ENCODE measurements at regions not wholly inside any gene's neighbourhood (a gene's known extent, or its start where the extent isn't known, plus 50 kb on each side); places are given as distances from the start of the nearest gene placed in this dataset.

GRCh38 chr5:67816456-67816855 is 399.1 kb upstream of the PIK3R1 start:
- no peak overlapping the region for H3K9ac ChIP-seq
- H3K27me3 ChIP-seq (ENCODE audit: insufficient read depth), result no peaks in the 10 kb centered on the region
- H3K27ac ChIP-seq (ENCODE audit: low read depth in 2 of 2, low read length in 1 of 2), result no peak overlapping the region
- H4K20me1 ChIP-seq (ENCODE audit: insufficient read depth), result no peaks in the 10 kb centered on the region
- H3K9me3 ChIP-seq, result no peaks in the 10 kb centered on the region
- H3K4me3 ChIP-seq (ENCODE audit: low read depth in 2 of 2, low read length in 1 of 2), result no peak overlapping the region
- no peak for DNase-seq
- no peaks in the 10 kb centered on the region for H3K36me3 ChIP-seq (replicated peaks in 1 of 2; ENCODE audit: control insufficient read depth in 1 of 2, insufficient read depth in 2 of 2, low read length in 1 of 2)
- no peak overlapping the region for H3K4me2 ChIP-seq
- ChIA-PET CTCF (interaction anchor here (0.9 kb wide), 1 partner anchor 15 kb away, joined by 3 read pairs; no protein-coding TSS in a partner anchor), POLR2A (no interaction called here)
- TF ChIP-seq RAD21 (IDR thresholded peaks at IDR 0.05; ENCODE audit: low read length) (no peak), MEF2A (IDR thresholded peaks at IDR 0.05; ENCODE audit: borderline replicate concordance, low read depth) (no peak), FOSL2 (IDR thresholded peaks at IDR 0.05; ENCODE audit: borderline replicate concordance, low read depth) (no peak), ELF1 (IDR thresholded peaks at IDR 0.05) (no peak), SIN3A (IDR thresholded peaks at IDR 0.05; ENCODE audit: borderline replicate concordance, low read depth, low read length) (no peak), EP300 (IDR thresholded peaks at IDR 0.05; ENCODE audit: borderline replicate concordance in 1 of 2, low read depth in 1 of 2, low read length in 1 of 2) (no peak), EZH2phosphoT487 (IDR thresholded peaks at IDR 0.05; ENCODE audit: borderline replicate concordance, low read depth) (no peak), GATA2 (CRISPR knock-in tag; IDR thresholded peaks at IDR 0.05) (no peak), TEAD4 (IDR thresholded peaks at IDR 0.05; ENCODE audit: borderline replicate concordance, insufficient read depth) (no peak), CHD2 (IDR thresholded peaks at IDR 0.05; ENCODE audit: low read length, partially characterized antibody) (no peak)
- TF ChIP-seq, protein P1, sequence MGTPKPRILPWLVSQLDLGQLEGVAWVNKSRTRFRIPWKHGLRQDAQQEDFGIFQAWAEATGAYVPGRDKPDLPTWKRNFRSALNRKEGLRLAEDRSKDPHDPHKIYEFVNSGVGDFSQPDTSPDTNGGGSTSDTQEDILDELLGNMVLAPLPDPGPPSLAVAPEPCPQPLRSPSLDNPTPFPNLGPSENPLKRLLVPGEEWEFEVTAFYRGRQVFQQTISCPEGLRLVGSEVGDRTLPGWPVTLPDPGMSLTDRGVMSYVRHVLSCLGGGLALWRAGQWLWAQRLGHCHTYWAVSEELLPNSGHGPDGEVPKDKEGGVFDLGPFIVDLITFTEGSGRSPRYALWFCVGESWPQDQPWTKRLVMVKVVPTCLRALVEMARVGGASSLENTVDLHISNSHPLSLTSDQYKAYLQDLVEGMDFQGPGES (IDR thresholded peaks at IDR 0.05; ENCODE audit: low read depth, low read length), result no peak
- TF ChIP-seq, protein P2, sequence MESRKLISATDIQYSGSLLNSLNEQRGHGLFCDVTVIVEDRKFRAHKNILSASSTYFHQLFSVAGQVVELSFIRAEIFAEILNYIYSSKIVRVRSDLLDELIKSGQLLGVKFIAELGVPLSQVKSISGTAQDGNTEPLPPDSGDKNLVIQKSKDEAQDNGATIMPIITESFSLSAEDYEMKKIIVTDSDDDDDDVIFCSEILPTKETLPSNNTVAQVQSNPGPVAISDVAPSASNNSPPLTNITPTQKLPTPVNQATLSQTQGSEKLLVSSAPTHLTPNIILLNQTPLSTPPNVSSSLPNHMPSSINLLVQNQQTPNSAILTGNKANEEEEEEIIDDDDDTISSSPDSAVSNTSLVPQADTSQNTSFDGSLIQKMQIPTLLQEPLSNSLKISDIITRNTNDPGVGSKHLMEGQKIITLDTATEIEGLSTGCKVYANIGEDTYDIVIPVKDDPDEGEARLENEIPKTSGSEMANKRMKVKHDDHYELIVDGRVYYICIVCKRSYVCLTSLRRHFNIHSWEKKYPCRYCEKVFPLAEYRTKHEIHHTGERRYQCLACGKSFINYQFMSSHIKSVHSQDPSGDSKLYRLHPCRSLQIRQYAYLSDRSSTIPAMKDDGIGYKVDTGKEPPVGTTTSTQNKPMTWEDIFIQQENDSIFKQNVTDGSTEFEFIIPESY (IDR thresholded peaks at IDR 0.05; ENCODE audit: borderline replicate concordance, low read depth), result no peak
- H3F3A ChIP-seq (replicated peaks; ENCODE audit: insufficient read depth), result no peaks in the 10 kb centered on the region
- no peaks in the 10 kb centered on the region for H3K4me1 ChIP-seq (ENCODE audit: control insufficient read depth in 1 of 2, insufficient read depth in 2 of 2, low read depth in 1 of 2, low read length in 1 of 2)
- H3K79me2 ChIP-seq (ENCODE audit: insufficient read depth), result no peaks in the 10 kb centered on the region
- no peaks in the 10 kb centered on the region for H3K9me2 ChIP-seq
- no peak overlapping the region for H2AFZ ChIP-seq (ENCODE audit: low read depth)

GRCh38 chr5:67815455-67816391 is 399.8 kb upstream of the PIK3R1 start:
- Histone ChIP-seq H2AFZ (ENCODE audit: low read depth) (no peak overlapping the region), H3K9me3 (no peaks in the 10 kb centered on the region), H4K20me1 (ENCODE audit: insufficient read depth) (no peaks in the 10 kb centered on the region), H3K4me3 (ENCODE audit: low read depth in 2 of 2, low read length in 1 of 2) (no peak overlapping the region), H3K27me3 (ENCODE audit: insufficient read depth) (no peaks in the 10 kb centered on the region), H3K4me2 (no peak overlapping the region), H3K79me2 (ENCODE audit: insufficient read depth) (no peaks in the 10 kb centered on the region), H3K36me3 (replicated peaks in 1 of 2; ENCODE audit: control insufficient read depth in 1 of 2, insufficient read depth in 2 of 2, low read length in 1 of 2) (no peaks in the 10 kb centered on the region), H3K27ac (ENCODE audit: low read depth in 2 of 2, low read length in 1 of 2) (no peak overlapping the region), H3K9ac (no peak overlapping the region), H3K9me2 (no peaks in the 10 kb centered on the region), H3F3A (replicated peaks; ENCODE audit: insufficient read depth) (no peaks in the 10 kb centered on the region), H3K4me1 (ENCODE audit: control insufficient read depth in 1 of 2, insufficient read depth in 2 of 2, low read depth in 1 of 2, low read length in 1 of 2) (no peaks in the 10 kb centered on the region)
- WGBS (ENCODE audit: low lambda C conversion rate), result 52% methylated on average over 10 of the region's 10 CpGs
- ChIA-PET POLR2A (no interaction called here), CTCF (interaction anchor here (1.2 kb wide), 1 partner anchor 42 kb away, joined by 3 read pairs; no protein-coding TSS in a partner anchor)
- DNase-seq, result no peak
- TF ChIP-seq SMC3 (IDR thresholded peaks at IDR 0.05; ENCODE audit: low read depth, low read length) (no peak), TAF1 (IDR thresholded peaks at IDR 0.05; ENCODE audit: borderline replicate concordance, low read depth, low read length) (no peak), FOXM1 (IDR thresholded peaks at IDR 0.05; ENCODE audit: low read depth) (no peak), POLR2AphosphoS5 (IDR thresholded peaks at IDR 0.05; ENCODE audit: low read depth, low read length) (no peak), TEAD4 (IDR thresholded peaks at IDR 0.05; ENCODE audit: borderline replicate concordance, insufficient read depth) (no peak), NRF1 (IDR thresholded peaks at IDR 0.05; ENCODE audit: low read depth, low read length) (no peak)
- TF ChIP-seq, protein P3, sequence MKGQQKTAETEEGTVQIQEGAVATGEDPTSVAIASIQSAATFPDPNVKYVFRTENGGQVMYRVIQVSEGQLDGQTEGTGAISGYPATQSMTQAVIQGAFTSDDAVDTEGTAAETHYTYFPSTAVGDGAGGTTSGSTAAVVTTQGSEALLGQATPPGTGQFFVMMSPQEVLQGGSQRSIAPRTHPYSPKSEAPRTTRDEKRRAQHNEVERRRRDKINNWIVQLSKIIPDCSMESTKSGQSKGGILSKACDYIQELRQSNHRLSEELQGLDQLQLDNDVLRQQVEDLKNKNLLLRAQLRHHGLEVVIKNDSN (IDR thresholded peaks at IDR 0.05; ENCODE audit: borderline replicate concordance, low read depth), result no peak
